ENCODE measurements at regions not wholly inside any gene's neighbourhood (a gene's known extent, or its start where the extent isn't known, plus 50 kb on each side); places are given as distances from the start of the nearest gene placed in this dataset.
"Not testable (repeated sequence)": the region's sequence is repeated elsewhere in the genome, so short reads cannot be mapped to it uniquely, and the experiment has no call there.

GRCh38 chr20:4437131-4437530 is 188.0 kb upstream of the ADRA1D start:
- no peak for ATAC-seq
- H3K36me3 Mint-ChIP-seq (ENCODE audit: low read depth): no peaks in the 10 kb centered on the region
- no peaks in the 10 kb centered on the region for H3K9me3 Mint-ChIP-seq (ENCODE audit: insufficient read depth)
- peaks cover 6% of the 10 kb centered on the region for H3K27me3 Mint-ChIP-seq (ENCODE audit: low read depth)
- H3K4me3 Mint-ChIP-seq: no peak overlapping the region
- no peak for DNase-seq
- no peaks in the 10 kb centered on the region for H3K4me1 Mint-ChIP-seq (ENCODE audit: low read depth)
- POLR2A ChIA-PET: no interaction called here
- CTCF ChIA-PET: no interaction called here
- no peak overlapping the region for H3K27ac Mint-ChIP-seq

- ChIA-PET POLR2A (no interaction called here), CTCF (no interaction called here)
- Mint-ChIP-seq H3K27ac (no peak overlapping the region), H3K36me3 (ENCODE audit: low read depth) (no peaks in the 10 kb centered on the region), H3K4me1 (ENCODE audit: low read depth) (no peaks in the 10 kb centered on the region), H3K27me3 (ENCODE audit: low read depth) (peaks cover 6% of the 10 kb centered on the region), H3K9me3 (ENCODE audit: insufficient read depth) (no peaks in the 10 kb centered on the region), H3K4me3 (no peak overlapping the region)
- DNase-seq (no peak), ATAC-seq (no peak)
These were observed 186.8 kb upstream of the ADRA1D start for GRCh38 chr20:4435671-4436455.

- CTCF ChIA-PET: no interaction called here
- no peaks in the 10 kb centered on the region for H3K9me3 Mint-ChIP-seq (ENCODE audit: insufficient read depth)
- peaks cover 6% of the 10 kb centered on the region for H3K27me3 Mint-ChIP-seq (ENCODE audit: low read depth)
- H3K27ac Mint-ChIP-seq: no peak overlapping the region
- H3K4me3 Mint-ChIP-seq: no peak overlapping the region
- ATAC-seq (no peak), DNase-seq (no peak)
- no peaks in the 10 kb centered on the region for H3K36me3 Mint-ChIP-seq (ENCODE audit: low read depth)
- POLR2A ChIA-PET: no interaction called here
- H3K4me1 Mint-ChIP-seq (ENCODE audit: low read depth): no peaks in the 10 kb centered on the region
These were observed 186.1 kb upstream of the ADRA1D start for GRCh38 chr20:4435225-4435624.

GRCh38 chr20:4434681-4435080 is 185.6 kb upstream of the ADRA1D start:
- Mint-ChIP-seq H3K4me1 (ENCODE audit: low read depth) (no peaks in the 10 kb centered on the region), H3K9me3 (ENCODE audit: insufficient read depth) (no peaks in the 10 kb centered on the region), H3K27me3 (ENCODE audit: low read depth) (peaks cover 6% of the 10 kb centered on the region), H3K27ac (no peak overlapping the region), H3K36me3 (ENCODE audit: low read depth) (no peaks in the 10 kb centered on the region), H3K4me3 (no peak overlapping the region)
- no peak for DNase-seq
- no peak for ATAC-seq
- POLR2A ChIA-PET: no interaction called here
- CTCF ChIA-PET: no interaction called here

GRCh38 chr20:4431446-4431845 is 182.4 kb upstream of the ADRA1D start:
- POLR2A ChIA-PET: no interaction called here
- peaks cover 2% of the 10 kb centered on the region for H3K36me3 Mint-ChIP-seq (ENCODE audit: low read depth)
- CTCF ChIA-PET: no interaction called here
- no peak overlapping the region for H3K27ac Mint-ChIP-seq
- no peaks in the 10 kb centered on the region for H3K9me3 Mint-ChIP-seq (ENCODE audit: insufficient read depth)
- DNase-seq (no peak), ATAC-seq (no peak)
- H3K27me3 Mint-ChIP-seq (ENCODE audit: low read depth): peaks cover 4% of the 10 kb centered on the region
- H3K4me3 Mint-ChIP-seq: no peak overlapping the region
- peaks cover 6% of the 10 kb centered on the region for H3K4me1 Mint-ChIP-seq (ENCODE audit: low read depth)

GRCh38 chr20:4430826-4431225 is 181.7 kb upstream of the ADRA1D start:
- H3K4me3 Mint-ChIP-seq; H3K36me3 Mint-ChIP-seq (ENCODE audit: low read depth); CTCF ChIA-PET; H3K27me3 Mint-ChIP-seq (ENCODE audit: low read depth); H3K4me1 Mint-ChIP-seq (ENCODE audit: low read depth); H3K9me3 Mint-ChIP-seq (ENCODE audit: insufficient read depth); DNase-seq; POLR2A ChIA-PET; ATAC-seq; H3K27ac Mint-ChIP-seq: not testable (repeated sequence)

GRCh38 chr20:4427940-4428586 is 179.0 kb upstream of the ADRA1D start:
- Mint-ChIP-seq H3K4me3 (no peak overlapping the region), H3K27ac (peak overlapping the region; percentile 54), H3K4me1 (ENCODE audit: low read depth) (peaks cover 6% of the 10 kb centered on the region), H3K36me3 (ENCODE audit: low read depth) (peaks cover 2% of the 10 kb centered on the region), H3K27me3 (ENCODE audit: low read depth) (peaks cover 7% of the 10 kb centered on the region), H3K9me3 (ENCODE audit: insufficient read depth) (no peaks in the 10 kb centered on the region)
- ATAC-seq (no peak), DNase-seq (no peak)
- ChIA-PET POLR2A (no interaction called here), CTCF (no interaction called here)

GRCh38 chr20:4418141-4418540 is 169.1 kb upstream of the ADRA1D start:
- POLR2A ChIA-PET: no interaction called here
- no peaks in the 10 kb centered on the region for H3K9me3 Mint-ChIP-seq (ENCODE audit: insufficient read depth)
- no peak for ATAC-seq
- DNase-seq: no peak
- no peaks in the 10 kb centered on the region for H3K36me3 Mint-ChIP-seq (ENCODE audit: low read depth)
- CTCF ChIA-PET: no interaction called here
- peaks cover 8% of the 10 kb centered on the region for H3K27me3 Mint-ChIP-seq (ENCODE audit: low read depth)
- no peak overlapping the region for H3K4me3 Mint-ChIP-seq
- H3K4me1 Mint-ChIP-seq (ENCODE audit: low read depth): no peaks in the 10 kb centered on the region
- H3K27ac Mint-ChIP-seq: no peak overlapping the region

GRCh38 chr20:4415281-4415680 is 166.2 kb upstream of the ADRA1D start:
- POLR2A ChIA-PET: no interaction called here
- ATAC-seq: no peak
- H3K27me3 Mint-ChIP-seq (ENCODE audit: low read depth): peaks cover 9% of the 10 kb centered on the region
- H3K4me3 Mint-ChIP-seq: no peak overlapping the region
- H3K36me3 Mint-ChIP-seq (ENCODE audit: low read depth): no peaks in the 10 kb centered on the region
- H3K4me1 Mint-ChIP-seq (ENCODE audit: low read depth): no peaks in the 10 kb centered on the region
- H3K9me3 Mint-ChIP-seq (ENCODE audit: insufficient read depth): no peaks in the 10 kb centered on the region
- H3K27ac Mint-ChIP-seq: no peak overlapping the region
- CTCF ChIA-PET: no interaction called here
- no peak for DNase-seq

- H3K27ac Mint-ChIP-seq: no peak overlapping the region
- no peak overlapping the region for H3K4me3 Mint-ChIP-seq
- no peaks in the 10 kb centered on the region for H3K4me1 Mint-ChIP-seq (ENCODE audit: low read depth)
- H3K9me3 Mint-ChIP-seq (ENCODE audit: insufficient read depth): no peaks in the 10 kb centered on the region
- ChIA-PET CTCF (no interaction called here), POLR2A (no interaction called here)
- no peaks in the 10 kb centered on the region for H3K36me3 Mint-ChIP-seq (ENCODE audit: low read depth)
- ATAC-seq: no peak
- no peak for DNase-seq
- peaks cover 4% of the 10 kb centered on the region for H3K27me3 Mint-ChIP-seq (ENCODE audit: low read depth)
These were observed 164.4 kb upstream of the ADRA1D start for GRCh38 chr20:4413314-4414049.

- no peaks in the 10 kb centered on the region for H3K4me1 Mint-ChIP-seq (ENCODE audit: low read depth)
- ChIA-PET CTCF (no interaction called here), POLR2A (interaction anchor here (1.2 kb wide), 1 partner anchor 10 kb away, joined by 4 read pairs; no protein-coding TSS in a partner anchor)
- no peak overlapping the region for H3K27ac Mint-ChIP-seq
- H3K9me3 Mint-ChIP-seq (ENCODE audit: insufficient read depth): no peaks in the 10 kb centered on the region
- DNase-seq (no peak), ATAC-seq (no peak)
- H3K36me3 Mint-ChIP-seq (ENCODE audit: low read depth): no peaks in the 10 kb centered on the region
- peaks cover 3% of the 10 kb centered on the region for H3K27me3 Mint-ChIP-seq (ENCODE audit: low read depth)
- no peak overlapping the region for H3K4me3 Mint-ChIP-seq
These were observed 163.1 kb upstream of the ADRA1D start for GRCh38 chr20:4412216-4412615.

- Mint-ChIP-seq H3K4me3 (no peak overlapping the region), H3K27me3 (ENCODE audit: low read depth) (peaks cover 3% of the 10 kb centered on the region), H3K36me3 (ENCODE audit: low read depth) (no peaks in the 10 kb centered on the region), H3K4me1 (ENCODE audit: low read depth) (no peaks in the 10 kb centered on the region), H3K27ac (no peak overlapping the region), H3K9me3 (ENCODE audit: insufficient read depth) (no peaks in the 10 kb centered on the region)
- ChIA-PET POLR2A (interaction anchor here (1.2 kb wide), 1 partner anchor 9 kb away, joined by 4 read pairs; no protein-coding TSS in a partner anchor), CTCF (no interaction called here)
- DNase-seq: no peak
- no peak for ATAC-seq
These were observed 162.7 kb upstream of the ADRA1D start for GRCh38 chr20:4411744-4412143.

Measured in activated CD8-positive, alpha-beta T cell treated with anti-CD3 and anti-CD28 coated beads, Interleukin-2, amount 10 ng/mL, durations not matched to agents 7 days and 5 days (primary cell).